ENCODE measurements at regions not wholly inside any gene's neighbourhood (a gene's known extent, or its start where the extent isn't known, plus 50 kb on each side); places are given as distances from the start of the nearest gene placed in this dataset.

- Histone ChIP-seq H3K4me2 (ENCODE audit: low read length) (no peak overlapping the region), H3K27ac (ENCODE audit: low read length) (no peak overlapping the region), H3K4me3 (ENCODE audit: low read length) (no peak overlapping the region), H3K79me2 (ENCODE audit: low read length) (0 out of 2 replicates have a peak, but pooled peaks cover 4% of the 10 kb centered on the region), H3F3A (ENCODE audit: low read length, unreplicated experiment) (no peaks in the 10 kb centered on the region), H2AFZ (ENCODE audit: low read length) (no peak overlapping the region), H3K9me2 (replicated peaks; ENCODE audit: low read length) (no peaks in the 10 kb centered on the region), H4K20me1 (ENCODE audit: low read length) (no peaks in the 10 kb centered on the region), H3K9ac (ENCODE audit: low read length) (no peak overlapping the region), H3K27me3 (ENCODE audit: low read length) (no peaks in the 10 kb centered on the region), H3K36me3 (ENCODE audit: low read depth, low read length) (no peaks in the 10 kb centered on the region), H3K9me3 (ENCODE audit: low read length) (no peaks in the 10 kb centered on the region), H3K4me1 (ENCODE audit: insufficient read depth, low read length) (peaks cover 16% of the 10 kb centered on the region)
- BruUV-seq (replicated peaks) = no TSS peak
- ATAC-seq (no peak), DNase-seq (no peak)
- intact Hi-C loops (cut with micrococcal nuclease) = no loop called here
- ChIA-PET POLR2A (ENCODE audit: unreplicated experiment) (no interaction called here), CTCF (interaction anchor here (0.7 kb wide), 1 partner anchor 40 kb away, joined by 3 read pairs; no protein-coding TSS in a partner anchor)
- no peak for TF ChIP-seq EZH2 (IDR thresholded peaks at IDR 0.05; ENCODE audit: low read length, unreplicated experiment)
- no peak for TF ChIP-seq CTCF (conservative IDR thresholded peaks at IDR 0.05; ENCODE audit: low read depth, low read length)
- TF ChIP-seq EZH2phosphoT487 (IDR thresholded peaks at IDR 0.05; ENCODE audit: borderline replicate concordance, low read length) = no peak
Measured at GRCh38 chr20:36098364-36098763, 56.2 kb upstream of the EPB41L1 start.

- DNase-seq (no peak), ATAC-seq (no peak)
- no peaks in the 10 kb centered on the region for H3F3A ChIP-seq (ENCODE audit: low read length, unreplicated experiment)
- TF ChIP-seq EZH2 (IDR thresholded peaks at IDR 0.05; ENCODE audit: low read length, unreplicated experiment) = no peak
- TF ChIP-seq EZH2phosphoT487 (IDR thresholded peaks at IDR 0.05; ENCODE audit: borderline replicate concordance, low read length) = no peak
- no peak for TF ChIP-seq CTCF (conservative IDR thresholded peaks at IDR 0.05; ENCODE audit: low read depth, low read length)
- intact Hi-C loops (cut with micrococcal nuclease) = no loop called here
- H3K36me3 ChIP-seq (ENCODE audit: low read depth, low read length) = no peaks in the 10 kb centered on the region
- H3K4me1 ChIP-seq (ENCODE audit: insufficient read depth, low read length) = peaks cover 14% of the 10 kb centered on the region
- H2AFZ ChIP-seq (ENCODE audit: low read length) = no peak overlapping the region
- no peaks in the 10 kb centered on the region for H4K20me1 ChIP-seq (ENCODE audit: low read length)
- no peak overlapping the region for H3K4me2 ChIP-seq (ENCODE audit: low read length)
- no peak overlapping the region for H3K4me3 ChIP-seq (ENCODE audit: low read length)
- POLR2A ChIA-PET (ENCODE audit: unreplicated experiment) = no interaction called here
- no TSS peak for BruUV-seq (replicated peaks)
- H3K9ac ChIP-seq (ENCODE audit: low read length) = no peak overlapping the region
- H3K9me3 ChIP-seq (ENCODE audit: low read length) = no peaks in the 10 kb centered on the region
- no peaks in the 10 kb centered on the region for H3K9me2 ChIP-seq (replicated peaks; ENCODE audit: low read length)
- no peak overlapping the region for H3K27ac ChIP-seq (ENCODE audit: low read length)
- H3K27me3 ChIP-seq (ENCODE audit: low read length) = no peaks in the 10 kb centered on the region
- H3K79me2 ChIP-seq (ENCODE audit: low read length) = 0 out of 2 replicates have a peak, but pooled peaks cover 3% of the 10 kb centered on the region
- CTCF ChIA-PET = no interaction called here
Measured at GRCh38 chr20:36099106-36099505, 55.4 kb upstream of the EPB41L1 start.

- TF ChIP-seq CTCF (conservative IDR thresholded peaks at IDR 0.05; ENCODE audit: low read depth, low read length) = no peak
- no peak for TF ChIP-seq EZH2phosphoT487 (IDR thresholded peaks at IDR 0.05; ENCODE audit: borderline replicate concordance, low read length)
- no peak for TF ChIP-seq EZH2 (IDR thresholded peaks at IDR 0.05; ENCODE audit: low read length, unreplicated experiment)
- Histone ChIP-seq H4K20me1 (ENCODE audit: low read length) (no peaks in the 10 kb centered on the region), H3K9me2 (replicated peaks; ENCODE audit: low read length) (no peaks in the 10 kb centered on the region), H2AFZ (ENCODE audit: low read length) (no peak overlapping the region), H3K4me1 (ENCODE audit: insufficient read depth, low read length) (peaks cover 10% of the 10 kb centered on the region), H3K27me3 (ENCODE audit: low read length) (no peaks in the 10 kb centered on the region), H3K9ac (ENCODE audit: low read length) (no peak overlapping the region), H3K36me3 (ENCODE audit: low read depth, low read length) (no peaks in the 10 kb centered on the region), H3K79me2 (ENCODE audit: low read length) (0 out of 2 replicates have a peak, but pooled peaks cover 3% of the 10 kb centered on the region), H3K4me2 (ENCODE audit: low read length) (no peak overlapping the region), H3K27ac (ENCODE audit: low read length) (no peak overlapping the region), H3F3A (ENCODE audit: low read length, unreplicated experiment) (no peaks in the 10 kb centered on the region), H3K4me3 (ENCODE audit: low read length) (no peak overlapping the region), H3K9me3 (ENCODE audit: low read length) (no peaks in the 10 kb centered on the region)
- ATAC-seq (no peak), DNase-seq (no peak)
- intact Hi-C loops (cut with micrococcal nuclease) = no loop called here
- BruUV-seq (replicated peaks) = no TSS peak
- ChIA-PET CTCF (no interaction called here), POLR2A (ENCODE audit: unreplicated experiment) (no interaction called here)
Measured at GRCh38 chr20:36101192-36101591, 53.3 kb upstream of the EPB41L1 start.

All from PC-3 (cell line).